Tibial nerve (tissue), 4 donors: ENCODE measurements at regions not wholly inside any gene's neighbourhood (a gene's known extent, or its start where the extent isn't known, plus 50 kb on each side); places are given as distances from the start of the nearest gene placed in this dataset.

Source experiments
- EP300 ChIP-seq, 2 donors: sonication (generic); formaldehyde crosslinking; IDR thresholded peaks; one replicate each; pipeline ENCODE4 v1.6.1; 2017; ENCODE audit warnings: antibody characterized with exemption in 2 of 2, mild to moderate bottlenecking in 1 of 2
- POLR2A ChIP-seq, 2 donors: fragments of 450-650 bp; IDR thresholded peaks; one replicate each; pipeline ENCODE4 v1.6.1; 2017; ENCODE audit warnings: antibody characterized with exemption in 2 of 2, mild to moderate bottlenecking in 2 of 2, moderate library complexity in 2 of 2
- TF ChIP-seq, protein P1 (sequence below), 5 experiments: fragments of 200-600 bp in 3 of 5; fragments of 450-650 bp in 2 of 5; sonication (generic) in 3 of 5; IDR thresholded peaks; one replicate each; pipeline ENCODE4 v1.5.1; 2016 to 2019; ENCODE audit warnings: antibody characterized with exemption in 5 of 5, mild to moderate bottlenecking in 3 of 5, moderate library complexity in 2 of 5

DNA sequence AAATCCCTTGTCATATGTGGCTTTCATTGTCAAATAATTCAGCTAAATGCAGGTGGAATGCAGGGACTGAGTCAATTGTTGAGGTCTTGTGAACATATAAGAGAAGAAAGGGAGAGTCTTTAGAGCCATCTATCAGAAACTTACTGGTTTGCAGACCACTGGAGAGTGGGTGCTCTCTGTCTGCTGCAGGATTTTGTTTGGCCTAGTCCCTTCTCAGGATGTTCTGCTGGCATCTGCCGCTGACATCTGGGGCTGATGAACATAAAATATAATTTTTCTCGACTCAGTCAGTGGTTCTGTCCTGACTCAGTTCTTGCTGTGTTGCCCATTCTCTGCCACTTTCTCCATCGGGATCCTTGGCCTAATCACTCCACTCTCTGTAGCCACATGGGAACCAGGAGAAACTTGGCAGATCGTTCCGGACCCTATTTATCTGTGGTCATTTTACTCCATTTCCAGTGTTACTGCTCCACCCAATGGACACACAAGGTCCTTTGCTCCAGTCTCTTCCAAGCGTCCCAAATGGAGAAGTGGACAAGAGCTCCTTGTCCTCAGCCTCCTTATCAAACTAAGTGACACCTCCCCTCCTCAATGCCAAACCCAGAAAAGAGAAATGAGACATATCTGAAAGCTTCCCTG, 436.2 kb downstream of the FAT4 start:
- TF ChIP-seq, protein P1, sequence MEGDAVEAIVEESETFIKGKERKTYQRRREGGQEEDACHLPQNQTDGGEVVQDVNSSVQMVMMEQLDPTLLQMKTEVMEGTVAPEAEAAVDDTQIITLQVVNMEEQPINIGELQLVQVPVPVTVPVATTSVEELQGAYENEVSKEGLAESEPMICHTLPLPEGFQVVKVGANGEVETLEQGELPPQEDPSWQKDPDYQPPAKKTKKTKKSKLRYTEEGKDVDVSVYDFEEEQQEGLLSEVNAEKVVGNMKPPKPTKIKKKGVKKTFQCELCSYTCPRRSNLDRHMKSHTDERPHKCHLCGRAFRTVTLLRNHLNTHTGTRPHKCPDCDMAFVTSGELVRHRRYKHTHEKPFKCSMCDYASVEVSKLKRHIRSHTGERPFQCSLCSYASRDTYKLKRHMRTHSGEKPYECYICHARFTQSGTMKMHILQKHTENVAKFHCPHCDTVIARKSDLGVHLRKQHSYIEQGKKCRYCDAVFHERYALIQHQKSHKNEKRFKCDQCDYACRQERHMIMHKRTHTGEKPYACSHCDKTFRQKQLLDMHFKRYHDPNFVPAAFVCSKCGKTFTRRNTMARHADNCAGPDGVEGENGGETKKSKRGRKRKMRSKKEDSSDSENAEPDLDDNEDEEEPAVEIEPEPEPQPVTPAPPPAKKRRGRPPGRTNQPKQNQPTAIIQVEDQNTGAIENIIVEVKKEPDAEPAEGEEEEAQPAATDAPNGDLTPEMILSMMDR (IDR thresholded peaks at IDR 0.05) = peak in 3 of 5 experiments; percentile 32 to 66 (median 35)
- TF ChIP-seq POLR2A (IDR thresholded peaks at IDR 0.05) (no peak), EP300 (IDR thresholded peaks at IDR 0.05) (no peak)
